ENCODE measurements at regions not wholly inside any gene's neighbourhood (a gene's known extent, or its start where the extent isn't known, plus 50 kb on each side); places are given as distances from the start of the nearest gene placed in this dataset.

DNA sequence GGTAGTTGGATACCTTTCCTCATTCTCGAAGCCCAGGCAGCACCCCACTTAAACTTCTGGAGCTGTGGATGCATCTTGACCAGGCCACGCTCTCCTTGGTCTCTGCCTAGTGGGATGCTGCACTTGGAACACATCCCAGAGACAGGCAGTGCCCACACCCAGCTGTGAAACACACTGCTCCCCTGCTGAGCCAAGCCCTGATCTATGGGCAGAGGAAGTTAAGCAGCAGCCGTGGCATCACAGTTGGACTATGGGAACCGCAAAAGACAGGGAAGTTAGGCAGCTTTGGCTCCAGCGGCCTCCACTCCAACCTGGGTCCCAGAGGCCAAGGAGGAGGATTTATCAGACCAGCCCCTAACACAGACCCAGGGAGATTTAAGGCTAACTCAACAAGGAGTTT lies 284.8 kb upstream of the CCL2 start:
- TF ChIP-seq ZNF274 (IDR thresholded peaks at IDR 0.05; ENCODE audit: low read depth, low read length) (no peak), SUZ12 (IDR thresholded peaks at IDR 0.05; ENCODE audit: extremely low read depth, insufficient read depth, insufficient read length) (no peak)
